CD14-positive monocyte (primary cell): ENCODE measurements at regions not wholly inside any gene's neighbourhood (a gene's known extent, or its start where the extent isn't known, plus 50 kb on each side); places are given as distances from the start of the nearest gene placed in this dataset.

Source experiments
- DNase-seq, 3 donors: peaks; one replicate each; pipeline ENCODE4 v3.0.0-alpha.2; 2011 to 2022
- H2AFZ ChIP-seq: 2 replicates; pipeline ENCODE4 v1.6.0; 2012; ENCODE audit warnings: mild to moderate bottlenecking, low read depth, low read length, inconsistent platforms; ENCODE audit not compliant: insufficient read depth, poor library complexity, severe bottlenecking
- H3K27ac ChIP-seq, 2 donors: 1 replicate in 1 of 2; 2 replicates in 1 of 2; pipeline ENCODE4 v1.5.1; 2012 to 2013; ENCODE audit warnings: low read length in 2 of 2, control low read depth in 1 of 2, inconsistent platforms in 1 of 2, low read depth in 1 of 2, mild to moderate bottlenecking in 1 of 2
- H3K27me3 ChIP-seq, 2 donors: one replicate each; pipeline versions ENCODE4 v1.6.0 to v1.6.1; 2011 to 2013; ENCODE audit warnings: low read length in 2 of 2; ENCODE audit not compliant: control insufficient read depth in 2 of 2, insufficient read depth in 2 of 2
- H3K36me3 ChIP-seq, 2 donors: replicated peaks in 1 of 2; 1 replicate in 1 of 2; 2 replicates in 1 of 2; pipeline versions ENCODE4 v1.5.1 to v1.6.1; 2012 to 2013; ENCODE audit warnings: low read length in 2 of 2, control low read depth in 1 of 2, inconsistent platforms in 1 of 2, mild to moderate bottlenecking in 1 of 2; ENCODE audit not compliant: insufficient read depth in 2 of 2, control insufficient read depth in 1 of 2
- H3K4me1 ChIP-seq, 2 donors: 1 replicate in 1 of 2; 2 replicates in 1 of 2; pipeline versions ENCODE4 v1.5.1 to v1.6.1; 2012 to 2013; ENCODE audit warnings: low read length in 2 of 2, control low read depth in 1 of 2, inconsistent platforms in 1 of 2, mild to moderate bottlenecking in 1 of 2, moderate library complexity in 1 of 2; ENCODE audit not compliant: insufficient read depth in 2 of 2, control insufficient read depth in 1 of 2
- H3K4me2 ChIP-seq: replicated peaks from 2 replicates; pipeline ENCODE3; 2012; ENCODE audit warnings: low read length, moderate library complexity, mild to moderate bottlenecking; ENCODE audit not compliant: poor library complexity, severe bottlenecking; ENCODE audit errors: extremely low read depth
- H3K4me3 ChIP-seq, 3 experiments: fragments of 200-600 bp in 1 of 3; sonication (generic) in 1 of 3; replicated peaks in 1 of 3; 1 replicate in 2 of 3; 2 replicates in 1 of 3; pipeline ENCODE4 v1.5.1; 2011 to 2013; ENCODE audit warnings: low read length in 3 of 3, mild to moderate bottlenecking in 3 of 3, control low read depth in 2 of 3, low read depth in 2 of 3, inconsistent platforms in 1 of 3, moderate library complexity in 1 of 3
- H3K79me2 ChIP-seq: 2 replicates; pipeline ENCODE4 v1.6.0; 2012; ENCODE audit warnings: mild to moderate bottlenecking, control low read depth, inconsistent platforms, low read length, moderate library complexity; ENCODE audit not compliant: insufficient read depth
- H3K9ac ChIP-seq: 2 replicates; pipeline ENCODE4 v1.6.0; 2017; ENCODE audit warnings: low read length, mild to moderate bottlenecking; ENCODE audit not compliant: insufficient read depth, poor library complexity, severe bottlenecking
- H3K9me3 ChIP-seq, 2 donors: replicated peaks in 1 of 2; 1 replicate in 1 of 2; 2 replicates in 1 of 2; pipeline versions ENCODE4 v1.5.1 to v1.6.1; 2012 to 2013; ENCODE audit warnings: low read length in 2 of 2, control low read depth in 1 of 2; ENCODE audit not compliant: control insufficient read depth in 1 of 2, insufficient read depth in 1 of 2
- H4K20me1 ChIP-seq: 2 replicates; pipeline ENCODE4 v1.6.0; 2012; ENCODE audit warnings: mild to moderate bottlenecking, low read length, control low read depth, moderate library complexity; ENCODE audit not compliant: insufficient read depth
- H3K27ac Mint-ChIP-seq, 7 donors: one replicate each; pipeline ENCODE4 v1.8.0; 2020; ENCODE audit warnings: mild to moderate bottlenecking in 7 of 7, mixed read lengths in 7 of 7, moderate library complexity in 6 of 7, inconsistent platforms in 2 of 7
- H3K27me3 Mint-ChIP-seq, 3 donors: one replicate each; pipeline ENCODE4 v1.8.0; 2021 to 2022; ENCODE audit warnings: low read depth in 3 of 3, mild to moderate bottlenecking in 3 of 3, mixed read lengths in 3 of 3, moderate library complexity in 3 of 3, inconsistent platforms in 1 of 3
- H3K36me3 Mint-ChIP-seq, 2 donors: one replicate each; pipeline ENCODE4 v1.8.0; 2020; ENCODE audit warnings: mixed read lengths in 2 of 2, inconsistent platforms in 1 of 2, mild to moderate bottlenecking in 1 of 2
- H3K4me1 Mint-ChIP-seq: one replicate; pipeline ENCODE4 v1.8.0; 2020; ENCODE audit warnings: mild to moderate bottlenecking, mixed read lengths
- H3K4me3 Mint-ChIP-seq, 2 donors: one replicate each; pipeline ENCODE4 v1.8.0; 2020; ENCODE audit warnings: mild to moderate bottlenecking in 2 of 2, mixed read lengths in 2 of 2, moderate library complexity in 1 of 2
- H3K9me3 Mint-ChIP-seq, 7 donors: one replicate each; pipeline ENCODE4 v1.8.0; 2020 to 2022; ENCODE audit warnings: mixed read lengths in 7 of 7, mild to moderate bottlenecking in 6 of 7, moderate library complexity in 6 of 7, inconsistent platforms in 2 of 7
- CTCF ChIP-seq: fragments of 200-600 bp; IDR thresholded peaks from one replicate; pipeline ENCODE4 v1.8.0; 2022; ENCODE audit warnings: antibody characterized with exemption, mild to moderate bottlenecking
- WGBS: methylation state at CpG from one replicate; pipeline ENCODE4 v1.1.5; 2013; ENCODE audit warnings: missing lambda C conversion rate; ENCODE audit not compliant: insufficient coverage; 5-methylcytosine and 5-hydroxymethylcytosine counted together
- intact Hi-C, 2 donors: fragments of 100-400 bp; cut with micrococcal nuclease; formaldehyde crosslinking; loops; one replicate each; pipeline versions ENCODE4 v1.15.0 to v1.15.1; 2023

- Mint-ChIP-seq H3K27me3 (no peaks in the 10 kb centered on the region), H3K4me3 (no peak overlapping the region), H3K27ac (no peak overlapping the region), H3K9me3 (peaks cover 0 to 11% (median 2%) of the 10 kb centered on the region in 7 donors), H3K4me1 (no peaks in the 10 kb centered on the region), H3K36me3 (no peaks in the 10 kb centered on the region)
- Histone ChIP-seq H3K4me3 (no peak overlapping the region), H3K27ac (no peak overlapping the region), H4K20me1 (no peaks in the 10 kb centered on the region), H3K36me3 (no peaks in the 10 kb centered on the region), H2AFZ (no peak overlapping the region), H3K9ac (no peak overlapping the region), H3K27me3 (no peaks in the 10 kb centered on the region), H3K4me2 (no peak overlapping the region), H3K9me3 (peaks cover 5% of the 10 kb centered on the region in 2 donors), H3K79me2 (no peaks in the 10 kb centered on the region), H3K4me1 (no peaks in the 10 kb centered on the region)
- no peak for TF ChIP-seq CTCF
- WGBS = 100% methylated on average over 1 of the region's 6 CpGs
- DNase-seq = no peak
- intact Hi-C loops = no loop called here
Observed at GRCh38 chr17:71260366-71260940, 860.4 kb upstream of the SOX9 start.

GRCh38 chr17:71262586-71262985, 858.2 kb upstream of the SOX9 start:
- Mint-ChIP-seq H3K36me3 (no peaks in the 10 kb centered on the region), H3K4me1 (no peaks in the 10 kb centered on the region), H3K9me3 (peaks cover 4 to 18% (median 7%) of the 10 kb centered on the region in 7 donors), H3K27me3 (no peaks in the 10 kb centered on the region), H3K27ac (no peak overlapping the region), H3K4me3 (no peak overlapping the region)
- no CpG with 5 or more reads among the region's 3 CpGs for WGBS
- no peak for TF ChIP-seq CTCF
- no peak for DNase-seq
- Histone ChIP-seq H3K9me3 (peaks cover 5 to 13% of the 10 kb centered on the region in 2 donors), H3K4me3 (no peak overlapping the region), H3K4me2 (no peak overlapping the region), H3K36me3 (no peaks in the 10 kb centered on the region), H4K20me1 (no peaks in the 10 kb centered on the region), H3K79me2 (no peaks in the 10 kb centered on the region), H3K27ac (no peak overlapping the region), H3K27me3 (no peaks in the 10 kb centered on the region), H3K4me1 (no peaks in the 10 kb centered on the region), H3K9ac (no peak overlapping the region), H2AFZ (no peak overlapping the region)
- intact Hi-C loops = no loop called here
